ENCODE measurements at regions not wholly inside any gene's neighbourhood (a gene's known extent, or its start where the extent isn't known, plus 50 kb on each side); places are given as distances from the start of the nearest gene placed in this dataset.
"Not testable (repeated sequence)": the region's sequence is repeated elsewhere in the genome, so short reads cannot be mapped to it uniquely, and the experiment has no call there.

GRCh38 chr3:20700714-20701113 lies 514.7 kb upstream of the SGO1 start:
- ATAC-seq = no peak

GRCh38 chr3:20698896-20699295 lies 512.9 kb upstream of the SGO1 start:
- ATAC-seq = no peak

- no peak for ATAC-seq
These were observed 510.6 kb upstream of the SGO1 start for GRCh38 chr3:20696388-20697150.

GRCh38 chr3:20692675-20693074 lies 506.7 kb upstream of the SGO1 start:
- no peak for ATAC-seq

GRCh38 chr3:20683910-20684309 lies 497.9 kb upstream of the SGO1 start:
- ATAC-seq = no peak

- ATAC-seq = no peak
These were observed 496.6 kb upstream of the SGO1 start for GRCh38 chr3:20682573-20682972.

GRCh38 chr3:20680990-20681628 lies 495.1 kb upstream of the SGO1 start:
- no peak for ATAC-seq

- no peak for ATAC-seq
These were observed 487.9 kb upstream of the SGO1 start for GRCh38 chr3:20673866-20674265.

- ATAC-seq = no peak
These were observed 483.7 kb upstream of the SGO1 start for GRCh38 chr3:20669675-20670074.

- no peak for ATAC-seq
These were observed 483.2 kb upstream of the SGO1 start for GRCh38 chr3:20669184-20669583.

- ATAC-seq = no peak
These were observed 482.4 kb upstream of the SGO1 start for GRCh38 chr3:20668411-20668810.

- no peak for ATAC-seq
These were observed 480.1 kb upstream of the SGO1 start for GRCh38 chr3:20666091-20666490.

GRCh38 chr3:20658491-20658890 lies 472.5 kb upstream of the SGO1 start:
- ATAC-seq = no peak

GRCh38 chr3:20657560-20657959 lies 471.6 kb upstream of the SGO1 start:
- no peak for ATAC-seq

- ATAC-seq = no peak
These were observed 466.4 kb upstream of the SGO1 start for GRCh38 chr3:20652231-20652986.

GRCh38 chr3:20648921-20649381 lies 462.9 kb upstream of the SGO1 start:
- ATAC-seq = no peak

- no peak for ATAC-seq
These were observed 462.3 kb upstream of the SGO1 start for GRCh38 chr3:20648294-20648693.

GRCh38 chr3:20646425-20646824 lies 460.4 kb upstream of the SGO1 start:
- no peak for ATAC-seq

- ATAC-seq = no peak
These were observed 459.3 kb upstream of the SGO1 start for GRCh38 chr3:20645340-20645739.

GRCh38 chr3:20637729-20638128 lies 451.7 kb upstream of the SGO1 start:
- ATAC-seq = no peak

GRCh38 chr3:20622304-20622703 lies 436.3 kb upstream of the SGO1 start:
- no peak for ATAC-seq

GRCh38 chr3:20618621-20619020 lies 432.6 kb upstream of the SGO1 start:
- not testable (repeated sequence) for ATAC-seq

GRCh38 chr3:20618181-20618580 lies 432.2 kb upstream of the SGO1 start:
- ATAC-seq = not testable (repeated sequence)

- ATAC-seq = not testable (repeated sequence)
These were observed 430.0 kb upstream of the SGO1 start for GRCh38 chr3:20615982-20616381.
